Superior temporal gyrus (tissue), 1 donor: ENCODE measurements at regions not wholly inside any gene's neighbourhood (a gene's known extent, or its start where the extent isn't known, plus 50 kb on each side); places are given as distances from the start of the nearest gene placed in this dataset.

Source experiments
- DNase-seq: peaks from one replicate; pipeline ENCODE4 v3.0.0-alpha.2; 2016; ENCODE audit errors: extremely low spot score

GRCh38 chr4:11636031-11636430, 207.3 kb upstream of the HS3ST1 start:
- no peak for DNase-seq

GRCh38 chr4:11635342-11635741, 206.6 kb upstream of the HS3ST1 start:
- DNase-seq, result no peak

- no peak for DNase-seq
Measured at GRCh38 chr4:11634283-11634682, 205.6 kb upstream of the HS3ST1 start.

GRCh38 chr4:11633430-11633829, 204.7 kb upstream of the HS3ST1 start:
- DNase-seq, result no peak

GRCh38 chr4:11632483-11632882, 203.8 kb upstream of the HS3ST1 start:
- no peak for DNase-seq

- DNase-seq, result no peak
Measured at GRCh38 chr4:11632025-11632424, 203.3 kb upstream of the HS3ST1 start.

- no peak for DNase-seq
Measured at GRCh38 chr4:11631416-11631815, 202.7 kb upstream of the HS3ST1 start.

GRCh38 chr4:11628093-11628725, 199.5 kb upstream of the HS3ST1 start:
- no peak for DNase-seq

GRCh38 chr4:11626066-11626465, 197.4 kb upstream of the HS3ST1 start:
- no peak for DNase-seq

GRCh38 chr4:11625211-11625610, 196.5 kb upstream of the HS3ST1 start:
- DNase-seq, result no peak

- no peak for DNase-seq
Measured at GRCh38 chr4:11624370-11624769, 195.7 kb upstream of the HS3ST1 start.

GRCh38 chr4:11623726-11624037, 195.0 kb upstream of the HS3ST1 start:
- DNase-seq, result no peak

- no peak for DNase-seq
Measured at GRCh38 chr4:11622961-11623725, 194.4 kb upstream of the HS3ST1 start.

GRCh38 chr4:11620861-11621260, 192.2 kb upstream of the HS3ST1 start:
- DNase-seq, result no peak

GRCh38 chr4:11618666-11619282, 190.1 kb upstream of the HS3ST1 start:
- DNase-seq, result no peak

GRCh38 chr4:11616856-11617255, 188.2 kb upstream of the HS3ST1 start:
- DNase-seq, result no peak

GRCh38 chr4:11615601-11616000, 186.9 kb upstream of the HS3ST1 start:
- no peak for DNase-seq

GRCh38 chr4:11614426-11614825, 185.7 kb upstream of the HS3ST1 start:
- DNase-seq, result no peak

GRCh38 chr4:11611868-11612267, 183.2 kb upstream of the HS3ST1 start:
- DNase-seq, result no peak

- DNase-seq, result no peak
Measured at GRCh38 chr4:11609751-11610150, 181.1 kb upstream of the HS3ST1 start.

- DNase-seq, result no peak
Measured at GRCh38 chr4:11608992-11609391, 180.3 kb upstream of the HS3ST1 start.

GRCh38 chr4:11606078-11606477, 177.4 kb upstream of the HS3ST1 start:
- DNase-seq, result no peak

GRCh38 chr4:11605597-11605996, 176.9 kb upstream of the HS3ST1 start:
- no peak for DNase-seq
